Adrenal gland (tissue), 9 donors: ENCODE measurements at regions not wholly inside any gene's neighbourhood (a gene's known extent, or its start where the extent isn't known, plus 50 kb on each side); places are given as distances from the start of the nearest gene placed in this dataset.

Source experiments
- DNase-seq, 7 donors: peaks; one replicate each; pipeline ENCODE4 v3.0.0-alpha.2; 2019 to 2020
- H3K27ac ChIP-seq, 5 donors: fragments of 200-600 bp; sonication (generic) in 4 of 5; 1 replicate in 3 of 5; 2 replicates in 2 of 5; pipeline versions ENCODE4 v1.5.1 to v1.8.0; 2016 to 2020; ENCODE audit warnings: mild to moderate bottlenecking in 1 of 5
- H3K27me3 ChIP-seq: fragments of 200-600 bp; 2 replicates; pipeline ENCODE4 v1.8.0; 2021
- H3K36me3 ChIP-seq, 2 donors: fragments of 200-600 bp; replicated peaks in 1 of 2; 1 replicate in 1 of 2; 2 replicates in 1 of 2; pipeline versions ENCODE4 v1.5.1 to v1.8.0; 2018 to 2022
- H3K4me1 ChIP-seq, 2 donors: fragments of 200-600 bp; replicated peaks in 1 of 2; 1 replicate in 1 of 2; 2 replicates in 1 of 2; pipeline versions ENCODE4 v1.5.1 to v1.8.0; 2018 to 2021
- H3K4me3 ChIP-seq, 4 donors: fragments of 200-600 bp; sonication (generic) in 3 of 4; one replicate each; pipeline ENCODE4 v1.5.1; 2016 to 2018
- H3K9me3 ChIP-seq, 3 donors: fragments of 200-600 bp; sonication (generic) in 1 of 3; replicated peaks in 1 of 3; 1 replicate in 2 of 3; 2 replicates in 1 of 3; pipeline versions ENCODE4 v1.5.1 to v1.8.0; 2016 to 2021
- CTCF ChIP-seq, 6 experiments: fragments of 450-650 bp in 4 of 6; fragments of 200-600 bp in 2 of 6; sonication (generic) in 1 of 6; IDR thresholded peaks; 1 replicate in 5 of 6; 2 replicates in 1 of 6; pipeline versions ENCODE4 v1.5.1 to v1.8.0; 2016 to 2021; ENCODE audit warnings: antibody characterized with exemption in 6 of 6, mild to moderate bottlenecking in 2 of 6, moderate library complexity in 1 of 6
- POLR2A ChIP-seq, 2 donors: fragments of 450-650 bp; IDR thresholded peaks; one replicate each; pipeline ENCODE4 v1.6.1; 2017; ENCODE audit warnings: antibody characterized with exemption in 2 of 2, mild to moderate bottlenecking in 2 of 2, moderate library complexity in 1 of 2
- WGBS, 4 donors: extraction: QIAGEN DNeasy Blood & Tissue Kit in 2 of 4; methylation state at CpG; one replicate each; pipeline versions ENCODE4 v1.1.5 to v1.1.7; 2013 to 2017; 5-methylcytosine and 5-hydroxymethylcytosine counted together
- intact Hi-C, 2 donors: fragments of 100-400 bp; cut with DNase I; formaldehyde crosslinking; loops; one replicate each; pipeline versions ENCODE4 v1.14.1 to v1.15.0; 2022 to 2023
- donor health status: healthy with polysubstance abuse.
- donor health status: Bipolar disorder and iron deficiency.
- donor health status: DM: yes; HTN: yes; CAD: no.
- donor health status: DM: no; HTN: no; CAD: no.
- donor health status: DM: no; HTN: no; CAD: no.

GRCh38 chr3:36201546-36201945 is 178.8 kb upstream of the STAC start:
- TF ChIP-seq POLR2A (IDR thresholded peaks at IDR 0.05) (no peak), CTCF (IDR thresholded peaks at IDR 0.05) (no peak)
- Histone ChIP-seq H3K27ac (no peak overlapping the region), H3K27me3 (peaks cover 3% of the 10 kb centered on the region), H3K4me3 (no peak overlapping the region), H3K36me3 (no peaks in the 10 kb centered on the region), H3K4me1 (no peaks in the 10 kb centered on the region), H3K9me3 (no peaks in the 10 kb centered on the region)
- intact Hi-C loops, result no loop called here
- DNase-seq, result no peak

GRCh38 chr3:36206956-36207580 is 173.2 kb upstream of the STAC start:
- 48 to 54% (median 49%) methylated on average over 4 of the region's 4 CpGs for WGBS, 4 donors
- no peaks in the 10 kb centered on the region for H3K4me1 ChIP-seq
- intact Hi-C loops, result no loop called here
- no peaks in the 10 kb centered on the region for H3K36me3 ChIP-seq
- DNase-seq, result no peak
- H3K27me3 ChIP-seq, result no peaks in the 10 kb centered on the region
- TF ChIP-seq POLR2A (IDR thresholded peaks at IDR 0.05) (no peak), CTCF (IDR thresholded peaks at IDR 0.05) (no peak)
- H3K4me3 ChIP-seq, result no peak overlapping the region
- H3K9me3 ChIP-seq, result no peaks in the 10 kb centered on the region
- no peak overlapping the region for H3K27ac ChIP-seq

GRCh38 chr3:36210840-36211651 is 169.3 kb upstream of the STAC start:
- no peaks in the 10 kb centered on the region for H3K9me3 ChIP-seq
- H3K27me3 ChIP-seq, result no peaks in the 10 kb centered on the region
- H3K27ac ChIP-seq, result no peak overlapping the region
- H3K36me3 ChIP-seq, result no peaks in the 10 kb centered on the region
- TF ChIP-seq CTCF (IDR thresholded peaks at IDR 0.05) (no peak), POLR2A (IDR thresholded peaks at IDR 0.05) (no peak)
- WGBS, 4 donors, result 74 to 87% (median 81%) methylated on average over 3 of the region's 3 CpGs
- no peaks in the 10 kb centered on the region for H3K4me1 ChIP-seq
- intact Hi-C loops, result no loop called here
- no peak overlapping the region for H3K4me3 ChIP-seq
- no peak for DNase-seq

GRCh38 chr3:36211652-36211999 is 168.7 kb upstream of the STAC start:
- TF ChIP-seq POLR2A (IDR thresholded peaks at IDR 0.05), result no peak
- no peaks in the 10 kb centered on the region for H3K4me1 ChIP-seq
- H3K4me3 ChIP-seq, result no peak overlapping the region
- H3K36me3 ChIP-seq, result no peaks in the 10 kb centered on the region
- intact Hi-C loops, result no loop called here
- no peaks in the 10 kb centered on the region for H3K9me3 ChIP-seq
- H3K27ac ChIP-seq, result no peak overlapping the region
- no peak for DNase-seq
- no peaks in the 10 kb centered on the region for H3K27me3 ChIP-seq

GRCh38 chr3:36212251-36212650 is 168.1 kb upstream of the STAC start:
- no peak overlapping the region for H3K27ac ChIP-seq
- no peaks in the 10 kb centered on the region for H3K36me3 ChIP-seq
- no peak for TF ChIP-seq CTCF (IDR thresholded peaks at IDR 0.05)
- TF ChIP-seq POLR2A (IDR thresholded peaks at IDR 0.05), result no peak
- no peak overlapping the region for H3K4me3 ChIP-seq
- 26 to 37% (median 32%) methylated on average over 2 of the region's 2 CpGs for WGBS, 4 donors
- no peaks in the 10 kb centered on the region for H3K9me3 ChIP-seq
- no peaks in the 10 kb centered on the region for H3K4me1 ChIP-seq
- intact Hi-C loops, result no loop called here
- no peaks in the 10 kb centered on the region for H3K27me3 ChIP-seq
- no peak for DNase-seq
